ENCODE measurements at regions not wholly inside any gene's neighbourhood (a gene's known extent, or its start where the extent isn't known, plus 50 kb on each side); places are given as distances from the start of the nearest gene placed in this dataset.
"Not testable (repeated sequence)": the region's sequence is repeated elsewhere in the genome, so short reads cannot be mapped to it uniquely, and the experiment has no call there.

GRCh38 chr18:46179306-46179705 lies 75.1 kb downstream of the HAUS1 start:
- TF ChIP-seq CTCF (IDR thresholded peaks at IDR 0.05; ENCODE audit: insufficient read depth, low read length, poor library complexity, severe bottlenecking) = no peak
- DNase-seq (ENCODE audit: low read depth) = no peak
- H3K4me3 ChIP-seq (ENCODE audit: low read depth, low read length) = no peak overlapping the region
- no peaks in the 10 kb centered on the region for H3K36me3 ChIP-seq (ENCODE audit: control insufficient read depth, insufficient read depth, low read length)
- no peaks in the 10 kb centered on the region for H3K27me3 ChIP-seq (ENCODE audit: control insufficient read depth, insufficient read depth, low read length)

GRCh38 chr18:46182633-46183358 lies 78.6 kb downstream of the HAUS1 start:
- no peak for TF ChIP-seq CTCF (IDR thresholded peaks at IDR 0.05; ENCODE audit: insufficient read depth, low read length, poor library complexity, severe bottlenecking)
- Histone ChIP-seq H3K27me3 (ENCODE audit: control insufficient read depth, insufficient read depth, low read length) (no peaks in the 10 kb centered on the region), H3K4me3 (ENCODE audit: low read depth, low read length) (no peak overlapping the region), H3K36me3 (ENCODE audit: control insufficient read depth, insufficient read depth, low read length) (no peaks in the 10 kb centered on the region)
- DNase-seq (ENCODE audit: low read depth) = no peak

GRCh38 chr18:46184296-46184695 lies 80.1 kb downstream of the HAUS1 start:
- not testable (repeated sequence) for H3K36me3 ChIP-seq (ENCODE audit: control insufficient read depth, insufficient read depth, low read length); DNase-seq (ENCODE audit: low read depth); H3K27me3 ChIP-seq (ENCODE audit: control insufficient read depth, insufficient read depth, low read length); H3K4me3 ChIP-seq (ENCODE audit: low read depth, low read length)

- no peak overlapping the region for H3K4me3 ChIP-seq (ENCODE audit: low read depth, low read length)
- DNase-seq (ENCODE audit: low read depth) = no peak
- H3K36me3 ChIP-seq (ENCODE audit: control insufficient read depth, insufficient read depth, low read length) = no peaks in the 10 kb centered on the region
- no peak for TF ChIP-seq CTCF (IDR thresholded peaks at IDR 0.05; ENCODE audit: insufficient read depth, low read length, poor library complexity, severe bottlenecking)
- no peaks in the 10 kb centered on the region for H3K27me3 ChIP-seq (ENCODE audit: control insufficient read depth, insufficient read depth, low read length)
Observed at GRCh38 chr18:46184727-46185126, 80.5 kb downstream of the HAUS1 start.

- no peaks in the 10 kb centered on the region for H3K36me3 ChIP-seq (ENCODE audit: control insufficient read depth, insufficient read depth, low read length)
- no peak overlapping the region for H3K4me3 ChIP-seq (ENCODE audit: low read depth, low read length)
- no peak for TF ChIP-seq CTCF (IDR thresholded peaks at IDR 0.05; ENCODE audit: insufficient read depth, low read length, poor library complexity, severe bottlenecking)
- DNase-seq (ENCODE audit: low read depth) = no peak
- no peaks in the 10 kb centered on the region for H3K27me3 ChIP-seq (ENCODE audit: control insufficient read depth, insufficient read depth, low read length)
Observed at GRCh38 chr18:46190667-46191066, 86.5 kb downstream of the HAUS1 start.

- H3K27me3 ChIP-seq (ENCODE audit: control insufficient read depth, insufficient read depth, low read length) = no peaks in the 10 kb centered on the region
- no peak overlapping the region for H3K4me3 ChIP-seq (ENCODE audit: low read depth, low read length)
- DNase-seq (ENCODE audit: low read depth) = no peak
- H3K36me3 ChIP-seq (ENCODE audit: control insufficient read depth, insufficient read depth, low read length) = no peaks in the 10 kb centered on the region
- TF ChIP-seq CTCF (IDR thresholded peaks at IDR 0.05; ENCODE audit: insufficient read depth, low read length, poor library complexity, severe bottlenecking) = no peak
Observed at GRCh38 chr18:46196627-46197243, 92.5 kb downstream of the HAUS1 start.
